NT2/D1 (cell line): ENCODE measurements at regions not wholly inside any gene's neighbourhood (a gene's known extent, or its start where the extent isn't known, plus 50 kb on each side); places are given as distances from the start of the nearest gene placed in this dataset.
"Not testable (repeated sequence)": the region's sequence is repeated elsewhere in the genome, so short reads cannot be mapped to it uniquely, and the experiment has no call there.

Experiments used
- DNase-seq: peaks from one replicate; pipeline ENCODE4 v3.0.0-alpha.2; 2011; ENCODE audit warnings: low read depth, low spot score
- H3K27me3 ChIP-seq: 2 replicates; pipeline ENCODE4 v1.6.0; 2011; ENCODE audit warnings: mild to moderate bottlenecking; ENCODE audit not compliant: insufficient read length, insufficient read depth
- H3K36me3 ChIP-seq: 2 replicates; pipeline ENCODE4 v1.6.1; 2011; ENCODE audit warnings: mild to moderate bottlenecking, low read length, mixed read lengths; ENCODE audit not compliant: insufficient read depth, insufficient read length
- H3K4me1 ChIP-seq: 2 replicates; pipeline ENCODE4 v1.5.1; 2011; ENCODE audit not compliant: insufficient read depth, insufficient read length
- H3K4me3 ChIP-seq: 2 replicates; pipeline ENCODE4 v1.5.1; 2011; ENCODE audit warnings: low read depth; ENCODE audit not compliant: insufficient read length
- H3K9ac ChIP-seq: 2 replicates; pipeline ENCODE4 v1.6.0; 2011; ENCODE audit warnings: low read depth; ENCODE audit not compliant: insufficient read length
- H3K9me3 ChIP-seq: 2 replicates; pipeline ENCODE4 v1.5.1; 2011; ENCODE audit warnings: mild to moderate bottlenecking, low read length; ENCODE audit not compliant: insufficient read depth
- SUZ12 ChIP-seq: IDR thresholded peaks from 2 replicates; pipeline ENCODE4 v1.6.1; 2011; ENCODE audit not compliant: insufficient read length, insufficient read depth; ENCODE audit errors: extremely low read depth
- YY1 ChIP-seq: IDR thresholded peaks from 2 replicates; pipeline ENCODE4 v1.6.1; 2011; ENCODE audit not compliant: insufficient read length, insufficient read depth
- ZNF274 ChIP-seq: IDR thresholded peaks from 2 replicates; pipeline ENCODE4 v1.6.1; 2011; ENCODE audit warnings: mild to moderate bottlenecking, low read depth, low read length

GRCh38 chr3:177694316-177694715 is 497.0 kb upstream of the TBL1XR1 start:
- DNase-seq, result no peak
- no peak overlapping the region for H3K9ac ChIP-seq

DNA sequence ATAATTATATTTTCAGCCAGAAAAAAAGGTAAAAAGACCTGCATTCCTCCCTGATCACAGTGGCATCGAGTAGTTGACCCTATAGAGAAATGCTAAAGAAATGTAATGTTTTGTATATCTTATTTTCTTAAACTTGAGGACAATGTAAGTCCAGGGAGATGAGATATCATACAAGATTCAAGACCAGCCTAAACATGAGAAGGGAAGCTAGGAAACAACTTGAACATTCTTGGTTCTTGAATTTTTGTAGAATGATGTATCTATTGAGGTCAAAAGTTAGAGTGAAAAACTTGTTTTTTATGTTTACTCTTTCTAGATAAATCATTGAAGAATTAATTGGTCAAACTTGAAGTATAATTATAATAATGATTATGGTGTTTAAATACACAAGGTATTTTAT is 497.7 kb upstream of the TBL1XR1 start:
- H3K4me1 ChIP-seq, result no peaks in the 10 kb centered on the region
- H3K9me3 ChIP-seq, result no peaks in the 10 kb centered on the region
- no peak for DNase-seq
- no peaks in the 10 kb centered on the region for H3K36me3 ChIP-seq
- TF ChIP-seq ZNF274 (no peak), YY1 (no peak), SUZ12 (no peak)
- no peaks in the 10 kb centered on the region for H3K27me3 ChIP-seq
- H3K9ac ChIP-seq, result no peak overlapping the region
- H3K4me3 ChIP-seq, result no peak overlapping the region

More at GRCh38 chr3:177694316-177694715, 497.0 kb upstream of the TBL1XR1 start:
- H3K36me3 ChIP-seq, result no peaks in the 10 kb centered on the region
- no peak for TF ChIP-seq SUZ12
- no peak for TF ChIP-seq ZNF274
- no peak for TF ChIP-seq YY1
- no peaks in the 10 kb centered on the region for H3K4me1 ChIP-seq
- no peaks in the 10 kb centered on the region for H3K27me3 ChIP-seq
- H3K4me3 ChIP-seq, result no peak overlapping the region
- H3K9me3 ChIP-seq, result no peaks in the 10 kb centered on the region

GRCh38 chr3:177700117-177700516 is 502.8 kb upstream of the TBL1XR1 start:
- no peak for TF ChIP-seq ZNF274
- TF ChIP-seq YY1, result no peak
- no peak for TF ChIP-seq SUZ12
- no peaks in the 10 kb centered on the region for H3K27me3 ChIP-seq
- no peak for DNase-seq
- H3K9ac ChIP-seq, result no peak overlapping the region
- no peaks in the 10 kb centered on the region for H3K36me3 ChIP-seq
- H3K4me3 ChIP-seq, result no peak overlapping the region
- H3K4me1 ChIP-seq, result no peaks in the 10 kb centered on the region
- H3K9me3 ChIP-seq, result no peaks in the 10 kb centered on the region

- Histone ChIP-seq H3K9ac (no peak overlapping the region), H3K27me3 (no peaks in the 10 kb centered on the region), H3K9me3 (no peaks in the 10 kb centered on the region), H3K4me3 (no peak overlapping the region), H3K36me3 (no peaks in the 10 kb centered on the region), H3K4me1 (no peaks in the 10 kb centered on the region)
- no peak for TF ChIP-seq ZNF274
- TF ChIP-seq SUZ12, result no peak
- no peak for TF ChIP-seq YY1
- DNase-seq, result no peak
Observed at GRCh38 chr3:177703788-177704187, 506.5 kb upstream of the TBL1XR1 start.

GRCh38 chr3:177705976-177706823 is 508.9 kb upstream of the TBL1XR1 start:
- Histone ChIP-seq H3K4me1 (no peaks in the 10 kb centered on the region), H3K4me3 (no peak overlapping the region), H3K27me3 (no peaks in the 10 kb centered on the region), H3K9ac (no peak overlapping the region), H3K9me3 (no peaks in the 10 kb centered on the region), H3K36me3 (no peaks in the 10 kb centered on the region)
- no peak for DNase-seq
- TF ChIP-seq SUZ12 (no peak), YY1 (no peak), ZNF274 (no peak)

GRCh38 chr3:177709470-177709869 is 512.2 kb upstream of the TBL1XR1 start:
- H3K9me3 ChIP-seq, H3K4me1 ChIP-seq, H3K9ac ChIP-seq: not testable (repeated sequence)

GRCh38 chr3:177710506-177710905 is 513.2 kb upstream of the TBL1XR1 start:
- TF ChIP-seq SUZ12 (no peak), YY1 (no peak), ZNF274 (no peak)
- Histone ChIP-seq H3K27me3 (no peaks in the 10 kb centered on the region), H3K36me3 (no peaks in the 10 kb centered on the region), H3K9ac (no peak overlapping the region), H3K4me1 (no peaks in the 10 kb centered on the region), H3K4me3 (no peak overlapping the region), H3K9me3 (no peaks in the 10 kb centered on the region)
- DNase-seq, result no peak

More at GRCh38 chr3:177709470-177709869, 512.2 kb upstream of the TBL1XR1 start:
- H3K4me3 ChIP-seq, H3K27me3 ChIP-seq, H3K36me3 ChIP-seq, DNase-seq: not testable (repeated sequence)

- Histone ChIP-seq H3K9ac (no peak overlapping the region), H3K4me1 (no peaks in the 10 kb centered on the region), H3K36me3 (no peaks in the 10 kb centered on the region), H3K27me3 (no peaks in the 10 kb centered on the region), H3K9me3 (no peaks in the 10 kb centered on the region), H3K4me3 (no peak overlapping the region)
- TF ChIP-seq YY1, result no peak
- TF ChIP-seq ZNF274, result no peak
- DNase-seq, result no peak
Observed at GRCh38 chr3:177711637-177712036, 514.4 kb upstream of the TBL1XR1 start.
